GM18858 (cell line): ENCODE measurements at regions not wholly inside any gene's neighbourhood (a gene's known extent, or its start where the extent isn't known, plus 50 kb on each side); places are given as distances from the start of the nearest gene placed in this dataset.

ENCODE experiments used
- ATAC-seq: cut with Tn5 transposase; IDR thresholded peaks from one replicate; pipeline ENCODE4 v1.9.1; 2021; ENCODE audit not compliant: unreplicated experiment

DNA sequence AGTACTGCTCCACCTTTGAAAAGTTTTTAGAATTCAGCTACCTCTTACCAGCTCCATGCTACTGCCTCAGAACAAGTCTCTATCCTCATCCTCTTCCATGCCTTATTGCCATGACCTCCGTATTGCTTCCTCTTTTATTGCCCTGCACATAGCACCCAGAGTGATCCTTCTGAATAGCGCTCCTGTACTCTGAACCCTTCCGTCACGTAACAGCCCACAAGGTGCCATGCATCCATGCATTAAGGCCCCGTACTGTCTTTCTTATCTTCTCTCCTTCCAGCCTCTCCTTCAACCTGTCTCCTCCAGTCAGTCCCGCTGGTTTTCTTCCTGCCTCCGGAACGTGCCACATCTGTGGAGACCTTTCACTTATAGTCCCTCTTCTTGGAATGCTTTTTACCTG, 273.3 kb upstream of the SEMA6A start:
- ATAC-seq = no peak

DNA sequence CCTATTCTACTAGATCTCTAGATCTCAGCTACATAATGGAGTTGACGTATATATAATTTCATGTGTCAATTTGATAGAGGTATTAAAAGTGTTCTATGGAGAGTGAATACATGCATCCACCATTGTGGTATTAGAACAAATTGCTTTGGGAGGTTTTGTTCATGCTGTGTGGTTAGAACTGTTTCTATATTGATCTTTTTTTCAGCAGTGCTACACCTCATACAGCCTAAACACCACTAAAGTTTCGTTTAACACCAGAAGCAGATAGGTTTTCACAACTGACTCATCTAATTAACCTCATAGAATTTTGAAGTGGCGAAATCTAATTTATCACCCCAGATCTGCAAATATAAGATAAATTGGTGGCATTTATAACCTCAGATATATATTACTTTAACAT, 269.4 kb upstream of the SEMA6A start:
- no peak for ATAC-seq

DNA sequence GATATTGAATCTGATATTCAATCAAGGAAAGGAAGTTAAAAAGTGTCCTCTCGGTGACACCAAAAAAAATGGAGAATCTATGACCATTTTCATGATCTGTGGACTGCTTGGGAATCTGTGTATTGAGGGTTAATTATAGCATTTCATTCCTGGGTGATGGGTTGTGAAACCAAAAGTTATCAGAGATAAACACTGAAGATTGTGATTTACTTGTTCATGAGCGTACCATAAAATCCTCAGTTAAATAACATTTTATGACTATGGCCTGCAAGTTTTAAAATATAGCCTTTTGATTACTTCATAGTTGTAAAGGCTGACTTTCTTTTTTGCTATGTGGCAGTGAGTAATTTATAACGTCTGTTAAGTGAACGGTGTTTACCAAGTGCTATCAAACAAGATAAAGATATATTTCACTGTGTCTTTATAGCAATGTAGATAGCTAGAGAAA, 267.9 kb upstream of the SEMA6A start:
- no peak for ATAC-seq

DNA sequence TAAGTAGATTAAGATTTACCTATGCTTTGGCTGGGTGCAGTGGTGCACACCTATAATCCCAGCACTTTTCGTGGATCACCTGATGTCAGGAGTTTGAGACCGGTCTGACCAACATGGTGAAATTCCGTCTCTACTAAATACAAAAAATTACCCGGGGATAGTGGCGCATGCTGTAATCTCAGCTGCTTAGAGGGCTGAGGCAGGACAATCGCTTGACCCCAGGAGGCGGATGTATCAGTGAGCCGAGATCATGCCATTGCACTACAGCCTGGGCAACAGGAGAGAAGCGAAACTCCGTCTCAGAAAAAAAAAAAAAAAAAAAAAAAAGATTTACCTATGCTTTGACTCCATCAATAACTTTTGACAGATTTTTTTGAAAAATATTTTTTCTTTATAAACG, 267.1 kb upstream of the SEMA6A start:
- ATAC-seq = no peak

DNA sequence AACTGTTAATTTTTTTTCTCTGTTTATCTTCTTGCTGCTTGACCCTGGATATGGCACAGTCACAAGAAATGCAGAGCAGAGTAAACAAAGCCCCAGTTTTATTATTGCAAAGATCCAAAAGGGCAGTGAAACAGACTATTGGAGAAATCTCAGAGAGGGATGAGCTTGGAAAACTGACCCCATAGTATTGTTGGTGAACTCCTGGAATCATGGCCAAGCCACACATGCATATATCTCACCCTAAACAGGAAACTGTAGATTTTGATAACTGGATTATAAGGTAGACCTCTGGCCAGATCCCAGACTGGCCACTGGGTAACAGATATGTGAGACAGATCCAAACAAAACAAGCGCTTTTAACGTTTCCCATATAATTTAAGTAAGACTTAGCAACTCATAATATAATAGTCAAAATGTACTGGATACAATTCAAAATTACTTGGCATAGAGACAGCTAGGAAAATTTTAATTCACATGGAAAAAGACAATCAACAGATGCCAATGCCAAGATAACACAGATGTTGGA, 263.5 kb upstream of the SEMA6A start:
- ATAC-seq = no peak

DNA sequence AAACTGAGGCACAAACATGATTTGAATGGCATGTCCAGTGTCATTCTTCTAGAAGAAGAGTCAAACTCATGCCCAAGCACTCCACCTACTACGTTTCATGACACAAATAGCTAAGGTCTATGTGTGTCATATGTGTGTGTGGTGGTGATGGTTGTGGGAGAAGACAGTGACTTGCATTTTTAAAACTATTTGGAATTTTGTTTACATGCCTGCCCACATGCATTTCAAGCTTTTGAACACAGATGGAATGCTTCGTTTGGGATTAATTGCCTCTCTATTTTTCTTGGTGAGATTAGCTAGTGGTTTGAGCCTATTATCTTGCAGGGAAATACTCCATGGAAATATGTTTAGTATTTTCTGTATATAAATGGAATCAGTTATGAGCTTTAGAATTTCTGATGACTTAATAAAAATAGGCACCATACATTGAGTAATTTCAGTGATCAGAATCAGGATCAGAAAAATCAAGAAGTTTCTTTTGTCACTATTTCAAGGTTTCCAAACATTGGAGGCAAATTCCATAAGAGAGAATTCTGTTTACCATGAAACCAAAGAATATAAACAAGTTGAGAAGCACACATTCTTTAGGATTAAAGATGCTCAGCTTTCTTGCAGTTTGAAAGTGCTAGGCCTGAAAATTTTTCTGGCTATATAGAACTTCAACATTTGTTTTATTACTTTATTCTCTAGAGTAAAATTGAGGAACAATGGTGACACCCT, 260.3 kb upstream of the SEMA6A start:
- ATAC-seq = no peak

DNA sequence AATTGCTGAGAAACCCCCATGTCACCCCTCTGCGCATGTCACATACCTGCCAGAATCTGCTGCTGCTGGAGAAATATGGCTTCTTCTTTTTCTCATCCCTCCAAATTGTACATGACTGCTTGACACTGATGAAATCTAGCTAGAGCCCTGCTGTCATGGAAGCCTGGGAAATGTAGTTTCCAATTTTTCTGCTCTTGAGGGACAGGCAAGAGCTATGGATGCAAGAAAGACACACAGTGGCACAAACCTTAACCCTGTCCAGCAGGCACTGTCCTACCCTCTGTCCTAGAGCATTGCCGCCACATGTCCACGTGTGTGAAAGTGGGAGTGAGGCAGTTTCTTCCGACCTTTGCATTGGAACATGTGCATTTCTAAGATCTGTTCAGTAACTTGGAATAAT, 255.5 kb upstream of the SEMA6A start:
- no peak for ATAC-seq

DNA sequence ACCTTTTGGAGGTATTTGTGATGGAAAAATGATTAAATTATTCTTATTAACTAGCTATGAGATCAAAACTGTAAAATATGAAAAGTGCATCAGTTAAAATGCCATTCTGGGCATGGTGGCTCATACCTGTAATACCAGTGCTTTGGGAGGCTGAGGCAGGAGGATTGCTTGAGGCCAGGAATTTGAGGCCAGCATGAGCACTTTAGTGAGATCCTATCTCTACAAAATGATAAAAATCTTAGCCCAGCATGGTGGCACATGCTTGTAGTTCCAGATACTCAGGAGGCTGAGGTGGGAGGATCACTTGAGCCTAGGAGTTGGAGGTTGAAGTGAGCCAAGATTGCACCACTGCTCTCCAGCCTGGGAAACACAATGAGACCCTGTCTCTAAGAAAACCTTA, 252.5 kb upstream of the SEMA6A start:
- ATAC-seq = no peak

DNA sequence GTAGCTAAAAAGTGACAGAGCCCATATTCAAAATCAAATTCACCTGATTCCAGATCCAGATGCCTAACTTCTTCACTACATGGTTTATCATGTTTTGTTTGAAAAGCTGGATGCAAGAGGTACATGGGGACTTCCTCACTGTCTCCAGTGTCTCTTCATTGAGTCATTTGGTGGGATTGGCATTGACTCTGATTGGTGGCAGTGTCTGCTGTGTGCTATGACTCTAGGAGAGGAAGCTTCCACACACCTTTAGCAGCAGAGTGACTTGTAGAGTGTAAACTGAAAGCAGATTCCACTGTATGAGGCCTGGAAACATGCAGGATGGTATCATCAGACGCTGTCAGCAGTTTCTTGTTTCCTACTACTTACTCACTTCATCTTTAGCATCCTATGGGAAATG, 250.9 kb upstream of the SEMA6A start:
- no peak for ATAC-seq

DNA sequence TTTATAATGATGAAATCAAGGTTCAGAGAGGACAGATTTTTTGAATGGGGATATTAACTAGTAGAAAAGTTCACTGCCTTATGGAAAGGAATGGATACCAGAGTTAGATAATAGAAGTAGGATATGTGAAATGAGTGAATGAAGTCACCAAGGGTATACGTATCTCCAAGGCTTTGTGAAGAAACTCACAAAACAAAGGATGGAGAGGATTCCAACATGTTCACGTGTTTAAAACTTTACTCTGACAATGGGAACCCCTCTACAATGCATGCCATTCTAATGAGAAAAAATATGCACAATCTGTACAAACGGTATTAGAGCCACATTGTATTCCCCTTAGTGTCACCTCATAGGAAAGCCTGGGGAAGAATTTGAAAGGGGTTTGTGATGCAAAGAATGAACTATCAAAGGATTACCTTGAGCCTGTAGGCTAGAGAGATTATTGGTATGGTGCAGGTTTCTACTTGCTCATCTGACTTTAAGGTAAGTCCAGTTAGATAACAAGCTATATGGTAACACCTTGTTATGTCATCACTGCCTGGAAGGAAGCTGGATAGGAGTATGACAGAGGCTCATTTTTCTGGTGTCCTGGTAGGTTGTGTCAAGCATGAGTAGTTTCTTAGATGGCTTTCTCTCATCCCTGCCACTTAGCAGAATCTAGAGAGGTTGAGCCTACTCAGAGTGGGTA, 250.3 kb upstream of the SEMA6A start:
- ATAC-seq = no peak

DNA sequence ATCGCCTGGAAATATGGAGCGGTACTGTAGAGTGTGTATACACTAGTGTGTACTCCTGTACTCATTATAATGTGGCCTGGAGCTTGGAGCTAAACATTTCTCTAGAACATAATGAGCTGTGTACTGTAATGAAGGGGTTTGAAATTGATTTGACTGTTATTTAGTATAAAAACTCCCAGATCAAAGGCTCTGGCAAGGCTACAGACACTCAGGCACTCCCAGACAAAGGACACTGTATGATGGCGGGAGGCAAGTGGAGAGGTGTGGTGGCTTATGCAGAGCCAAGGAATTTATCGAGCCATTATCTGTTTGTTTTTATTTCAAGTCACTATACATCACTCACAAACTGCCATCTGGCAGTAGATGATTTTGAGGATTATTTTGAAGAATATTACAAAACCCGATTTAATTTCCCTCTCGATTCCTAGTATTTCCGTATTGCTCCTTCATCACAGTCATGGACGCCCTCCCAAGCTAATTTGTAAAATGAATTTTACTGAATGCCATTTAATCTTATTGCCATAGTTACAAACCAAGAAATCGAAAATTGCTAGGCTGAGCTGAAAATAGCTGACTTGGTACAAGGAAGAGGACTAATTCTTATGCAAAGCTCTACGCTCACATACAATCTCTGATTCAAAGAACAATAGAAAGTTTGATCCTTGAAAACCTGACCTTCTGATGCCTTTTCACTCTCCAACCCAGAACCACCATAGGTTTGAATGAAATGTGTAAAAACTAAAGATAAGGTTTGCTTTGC, 240.2 kb upstream of the SEMA6A start:
- no peak for ATAC-seq

DNA sequence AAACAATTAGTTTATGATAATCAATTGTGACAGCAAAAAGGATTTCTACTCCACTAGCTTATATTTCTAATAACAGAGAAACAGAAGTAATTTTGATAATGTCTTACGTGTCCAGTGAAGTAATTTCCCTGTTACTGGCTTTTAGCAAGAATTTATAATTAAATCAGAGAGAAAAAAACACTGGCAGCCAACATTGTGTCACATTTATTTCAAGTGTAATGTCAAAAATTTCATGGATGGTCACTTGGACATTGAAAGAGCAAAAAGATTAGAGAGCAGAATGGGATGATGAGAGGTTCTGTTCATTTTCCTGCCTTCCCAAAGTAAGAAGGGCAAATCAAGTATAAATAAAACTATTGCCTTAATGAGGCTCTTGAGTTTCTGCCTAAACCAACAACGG, 239.3 kb upstream of the SEMA6A start:
- no peak for ATAC-seq

DNA sequence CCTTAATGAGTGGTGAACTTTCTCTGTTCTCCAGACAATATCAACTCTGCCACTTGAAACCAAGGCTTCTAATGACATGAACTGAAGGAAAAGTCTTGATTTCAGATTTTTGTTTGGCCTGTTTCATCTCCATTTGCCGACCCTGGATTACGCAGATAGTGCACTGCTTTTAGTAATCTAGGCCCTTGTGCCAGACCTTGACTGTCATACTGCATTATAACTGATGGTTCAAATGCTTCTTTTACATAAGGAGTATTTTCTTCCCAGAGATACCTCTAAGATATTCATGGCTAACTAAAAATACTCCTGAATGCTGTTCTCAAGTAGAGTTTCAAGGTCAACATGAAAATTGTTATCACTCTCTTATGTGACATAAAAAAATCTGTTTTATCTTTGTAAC, 238.7 kb upstream of the SEMA6A start:
- ATAC-seq = no peak

DNA sequence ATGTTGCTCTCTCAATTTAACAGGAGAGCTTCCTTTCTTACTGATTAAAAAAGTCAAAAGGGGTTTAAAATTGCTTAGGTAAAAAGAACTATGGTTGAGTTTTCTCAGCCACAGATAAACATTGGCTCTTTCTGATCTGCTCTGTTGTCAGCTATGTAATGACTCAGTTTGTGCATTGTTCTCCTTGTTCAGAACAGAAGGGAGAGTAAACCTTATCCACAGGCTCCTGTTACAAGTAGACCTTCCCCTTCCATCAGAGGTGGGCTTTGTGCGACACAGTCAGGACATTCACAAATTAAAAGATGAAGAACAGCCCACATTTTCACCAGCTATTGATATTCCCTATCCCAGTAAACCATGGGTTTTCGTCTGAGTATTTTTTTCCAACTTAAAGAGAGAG, 236.3 kb upstream of the SEMA6A start:
- no peak for ATAC-seq

DNA sequence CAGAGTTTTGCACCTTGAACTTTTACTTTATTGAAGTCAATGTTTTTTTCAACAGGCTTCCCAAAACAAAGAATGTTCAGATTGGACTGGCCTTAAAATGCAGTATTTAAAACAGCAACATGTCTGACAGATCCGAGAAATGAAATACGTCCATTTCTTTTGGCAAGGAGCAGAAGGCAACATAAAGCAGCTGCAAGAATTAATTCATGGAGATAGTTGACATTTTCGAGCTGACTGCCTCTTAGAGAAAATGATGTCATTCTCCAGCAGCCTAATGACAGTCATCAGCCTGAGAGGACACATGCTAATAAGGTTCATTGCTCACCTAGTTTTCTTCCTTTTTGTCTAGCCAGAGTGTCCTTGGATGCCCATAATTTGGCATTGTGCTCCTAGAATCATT, 232.2 kb upstream of the SEMA6A start:
- no peak for ATAC-seq

DNA sequence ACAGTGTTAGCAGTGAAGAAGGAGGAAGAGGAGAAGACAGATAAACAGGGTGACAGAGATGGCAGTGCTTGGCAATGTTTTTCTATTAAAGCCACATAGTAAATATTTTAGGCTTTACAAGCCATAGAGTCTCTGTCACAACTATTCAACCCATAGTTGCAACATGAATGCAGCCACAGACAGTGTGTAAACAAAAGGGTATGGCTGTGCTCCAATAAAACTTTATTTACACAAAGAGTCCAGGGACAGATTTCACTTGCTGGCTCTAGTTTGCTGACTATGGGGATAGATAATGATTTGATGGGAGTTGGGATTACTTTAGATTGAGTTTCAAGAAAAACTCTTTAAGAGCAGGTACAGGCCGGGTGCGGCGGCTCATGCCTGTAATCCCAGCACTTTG, 224.8 kb upstream of the SEMA6A start:
- no peak for ATAC-seq

DNA sequence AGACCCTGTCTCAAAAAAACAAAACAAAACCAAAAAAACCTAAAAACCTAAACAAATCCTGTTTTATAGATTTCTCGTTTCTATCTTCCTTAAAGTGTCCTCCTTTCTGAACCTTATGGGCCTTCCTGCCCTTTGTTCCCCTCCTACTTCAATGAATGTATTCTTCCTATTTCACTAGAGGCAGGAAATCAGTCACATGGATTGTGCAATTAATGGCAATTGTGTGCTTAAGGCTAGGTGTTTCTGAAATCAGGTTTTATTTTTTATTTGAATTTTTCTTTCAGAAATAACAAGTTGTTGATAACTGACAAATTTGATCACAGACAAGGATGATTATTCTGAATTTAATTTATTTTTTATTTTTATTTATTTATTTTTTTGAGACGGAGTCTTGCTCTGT, 220.6 kb upstream of the SEMA6A start:
- no peak for ATAC-seq

DNA sequence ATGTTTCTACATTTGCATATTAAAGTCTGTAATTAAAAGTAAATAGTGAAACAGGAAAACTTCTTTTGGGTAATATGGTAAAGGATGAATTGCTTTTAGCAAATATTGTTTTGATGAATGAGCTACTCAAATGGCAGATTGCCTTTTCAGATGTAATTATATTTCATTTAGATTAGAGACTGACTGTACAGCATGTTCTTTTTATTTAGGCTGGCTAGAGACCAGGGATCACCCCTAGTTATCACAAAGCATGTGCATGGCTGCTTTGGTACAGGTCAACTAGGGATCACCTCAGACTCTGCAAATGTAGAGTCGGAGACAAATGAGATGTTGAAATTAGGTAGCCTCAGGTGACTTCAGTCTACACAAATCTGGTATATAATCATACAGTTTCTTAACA, 214.9 kb upstream of the SEMA6A start:
- no peak for ATAC-seq

DNA sequence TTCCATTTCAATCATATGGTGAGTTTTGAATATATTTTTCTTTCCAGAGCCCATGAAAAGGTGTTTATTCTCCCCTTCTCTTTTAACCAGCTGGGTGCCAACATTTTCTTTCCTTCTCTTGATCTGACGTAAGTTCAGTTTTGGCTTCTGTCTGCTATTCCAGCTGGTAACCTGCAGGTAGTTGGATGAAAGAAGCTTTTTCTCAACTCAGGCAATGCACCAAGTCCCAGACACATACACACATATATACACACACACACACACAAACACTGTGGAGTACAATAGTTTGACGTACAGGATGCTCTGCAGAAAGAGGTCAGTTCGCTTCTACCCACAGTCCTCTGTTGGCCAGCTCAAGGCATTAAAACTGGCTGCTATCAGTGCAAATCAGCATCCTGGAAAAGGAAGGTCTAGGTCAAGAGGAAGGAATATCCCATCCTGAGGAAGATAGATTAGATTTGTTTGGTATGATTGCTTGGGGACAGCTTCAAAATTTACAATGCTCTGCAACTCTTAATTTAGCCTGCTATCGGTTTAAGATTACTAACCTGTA, 214.3 kb upstream of the SEMA6A start:
- no peak for ATAC-seq

DNA sequence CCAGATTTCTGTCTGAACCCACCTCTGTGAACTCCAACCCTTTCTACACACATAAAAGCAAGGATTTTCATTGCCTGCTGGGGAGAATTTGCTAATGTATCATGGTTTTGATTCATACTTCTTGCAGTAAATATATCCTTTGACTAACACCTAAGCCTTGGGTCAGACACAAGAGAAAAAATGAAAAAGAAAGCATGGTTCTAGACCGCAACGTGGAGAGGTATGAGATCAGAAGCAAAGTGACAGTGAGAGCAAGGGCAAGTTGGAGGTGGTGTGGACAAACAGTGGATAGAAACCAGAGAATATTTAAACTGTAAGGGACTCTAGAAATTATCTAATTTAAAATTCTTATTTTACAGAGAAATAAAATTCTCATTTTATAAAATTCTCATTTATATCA, 212.9 kb upstream of the SEMA6A start:
- ATAC-seq = no peak

DNA sequence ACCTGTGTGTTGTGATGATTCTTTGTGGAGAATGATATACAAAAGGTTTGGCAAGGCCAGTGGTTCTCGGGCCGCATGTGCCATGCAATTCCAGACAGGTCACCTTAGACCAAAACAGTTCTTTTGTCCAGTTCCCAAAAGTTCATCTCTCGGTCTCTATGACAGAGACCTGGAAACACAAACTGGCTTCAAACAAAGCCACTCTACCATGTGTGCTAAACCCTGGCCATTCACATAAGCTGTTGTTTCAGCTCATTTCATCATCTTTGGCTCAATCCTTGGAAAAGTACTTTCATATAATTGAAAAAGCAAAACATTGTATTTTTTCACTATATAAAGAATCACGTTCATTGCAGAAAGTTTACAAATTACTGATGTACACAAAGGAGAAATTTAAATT, 210.5 kb upstream of the SEMA6A start:
- no peak for ATAC-seq

DNA sequence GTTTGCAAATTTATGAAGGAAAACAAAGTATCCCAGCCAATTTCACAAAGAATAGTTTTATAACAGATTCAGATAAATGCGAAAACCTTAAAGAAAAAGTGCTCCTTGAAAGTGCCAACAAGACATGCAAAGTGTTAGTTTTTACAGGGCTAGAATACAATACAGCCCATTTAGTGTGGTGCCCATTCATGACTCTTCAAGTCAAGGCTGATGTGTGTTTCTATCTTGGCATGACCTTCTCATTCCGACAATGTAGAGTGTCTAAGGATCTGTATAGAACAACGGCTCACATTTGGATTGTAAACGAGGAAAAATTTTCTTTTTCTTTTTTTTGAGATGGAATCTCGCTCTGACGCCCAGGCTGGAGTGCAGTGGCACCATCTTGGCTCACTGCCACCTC, 205.2 kb upstream of the SEMA6A start:
- no peak for ATAC-seq
